SJCRH30 (cell line): ENCODE measurements at regions not wholly inside any gene's neighbourhood (a gene's known extent, or its start where the extent isn't known, plus 50 kb on each side); places are given as distances from the start of the nearest gene placed in this dataset.
"Not testable (repeated sequence)": the region's sequence is repeated elsewhere in the genome, so short reads cannot be mapped to it uniquely, and the experiment has no call there.

Experiments
- DNase-seq, 2 experiments: peaks; one replicate each; pipeline ENCODE4 v3.0.0-alpha.2; 2015 to 2020
- H3K27ac ChIP-seq: fragments of 250-450 bp; sonication (Bioruptor Pico); 2 replicates; pipeline ENCODE4 v1.5.1; 2020; ENCODE audit warnings: mild to moderate bottlenecking, moderate library complexity
- H3K27me3 ChIP-seq: fragments of 250-450 bp; sonication (Bioruptor Pico); 2 replicates; pipeline ENCODE4 v1.5.1; 2020; ENCODE audit warnings: mild to moderate bottlenecking, moderate library complexity
- H3K36me3 ChIP-seq: fragments of 250-450 bp; sonication (Bioruptor Pico); 2 replicates; pipeline ENCODE4 v1.5.1; 2020; ENCODE audit warnings: mild to moderate bottlenecking, moderate library complexity
- H3K4me1 ChIP-seq: fragments of 250-450 bp; sonication (Bioruptor Pico); 2 replicates; pipeline ENCODE4 v1.5.1; 2020; ENCODE audit warnings: mild to moderate bottlenecking, moderate library complexity
- H3K4me3 ChIP-seq: fragments of 250-450 bp; sonication (Bioruptor Pico); 2 replicates; pipeline ENCODE4 v1.5.1; 2020; ENCODE audit warnings: mild to moderate bottlenecking, moderate library complexity
- H3K9me3 ChIP-seq: fragments of 250-450 bp; sonication (Bioruptor Pico); replicated peaks from 2 replicates; pipeline ENCODE4 v1.5.1; 2020; ENCODE audit warnings: mild to moderate bottlenecking, moderate library complexity

DNA sequence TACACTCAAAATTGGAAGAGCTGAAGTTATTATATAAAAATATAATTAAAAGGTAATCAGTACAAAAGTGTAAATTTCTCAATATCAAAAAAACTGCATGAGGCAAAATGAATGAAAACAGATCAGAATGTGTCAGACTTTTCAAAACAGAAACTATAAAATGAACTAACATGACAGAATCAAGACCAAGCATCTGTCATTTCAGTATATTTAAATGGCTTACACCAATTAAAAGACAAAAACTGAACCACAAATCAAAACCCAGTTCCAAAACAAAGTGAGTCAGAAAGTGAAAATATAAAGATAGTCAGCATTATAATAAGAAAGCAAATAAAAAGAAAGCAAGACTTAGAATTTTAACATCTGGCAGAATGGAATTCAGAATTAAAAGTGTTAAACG, 289.7 kb downstream of the UBE3D start:
- Histone ChIP-seq H3K4me1 (0 out of 2 replicates have a peak, but pooled peaks cover 4% of the 10 kb centered on the region), H3K27ac (no peak overlapping the region), H3K27me3 (no peaks in the 10 kb centered on the region), H3K9me3 (no peaks in the 10 kb centered on the region), H3K4me3 (no peak overlapping the region), H3K36me3 (no peaks in the 10 kb centered on the region)
- no peak for DNase-seq

DNA sequence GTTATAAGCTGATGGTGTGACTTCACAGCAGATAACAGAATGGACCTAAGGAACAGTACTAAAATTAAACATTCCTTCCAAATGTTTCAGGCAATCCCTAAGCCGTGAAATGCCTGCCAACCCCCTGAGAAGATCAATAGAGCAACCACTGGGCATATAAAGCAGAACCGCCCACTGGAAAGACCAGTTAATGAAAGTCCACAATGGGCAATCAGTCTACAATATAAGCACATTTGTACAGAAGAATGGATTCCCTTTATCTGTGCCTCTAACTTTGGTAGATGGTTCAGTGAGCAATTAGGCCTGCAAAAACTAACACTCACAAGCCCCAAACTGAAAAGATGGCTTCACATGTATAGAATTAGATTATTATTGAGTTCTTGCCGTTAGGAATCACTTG, 286.6 kb downstream of the UBE3D start:
- Histone ChIP-seq H3K27me3 (no peaks in the 10 kb centered on the region), H3K27ac (no peak overlapping the region), H3K36me3 (no peaks in the 10 kb centered on the region), H3K4me1 (0 out of 2 replicates have a peak, but pooled peaks cover 4% of the 10 kb centered on the region), H3K4me3 (no peak overlapping the region), H3K9me3 (no peaks in the 10 kb centered on the region)
- DNase-seq = no peak

DNA sequence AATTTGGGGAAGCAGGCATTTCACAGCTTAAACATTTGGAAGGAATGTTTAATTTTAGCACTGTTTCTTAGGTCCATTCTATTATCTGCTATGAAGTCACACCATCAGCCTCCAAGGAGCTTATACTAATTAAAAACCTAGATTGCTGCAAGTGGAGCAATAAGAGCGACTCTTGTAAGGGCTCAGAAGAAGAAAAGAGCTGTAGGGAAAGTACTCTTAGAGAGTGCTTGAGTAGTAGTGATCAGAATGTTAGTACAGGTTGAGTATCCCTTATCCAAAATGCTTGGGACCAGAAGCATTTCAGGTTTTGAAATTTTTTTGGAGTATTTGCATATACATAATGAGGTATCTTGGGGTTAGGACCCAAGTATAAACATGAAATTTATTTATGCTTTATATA, 285.3 kb downstream of the UBE3D start:
- DNase-seq = no peak
- Histone ChIP-seq H3K36me3 (no peaks in the 10 kb centered on the region), H3K27me3 (no peaks in the 10 kb centered on the region), H3K4me3 (no peak overlapping the region), H3K9me3 (no peaks in the 10 kb centered on the region), H3K4me1 (peaks cover 11% of the 10 kb centered on the region), H3K27ac (no peak overlapping the region)

DNA sequence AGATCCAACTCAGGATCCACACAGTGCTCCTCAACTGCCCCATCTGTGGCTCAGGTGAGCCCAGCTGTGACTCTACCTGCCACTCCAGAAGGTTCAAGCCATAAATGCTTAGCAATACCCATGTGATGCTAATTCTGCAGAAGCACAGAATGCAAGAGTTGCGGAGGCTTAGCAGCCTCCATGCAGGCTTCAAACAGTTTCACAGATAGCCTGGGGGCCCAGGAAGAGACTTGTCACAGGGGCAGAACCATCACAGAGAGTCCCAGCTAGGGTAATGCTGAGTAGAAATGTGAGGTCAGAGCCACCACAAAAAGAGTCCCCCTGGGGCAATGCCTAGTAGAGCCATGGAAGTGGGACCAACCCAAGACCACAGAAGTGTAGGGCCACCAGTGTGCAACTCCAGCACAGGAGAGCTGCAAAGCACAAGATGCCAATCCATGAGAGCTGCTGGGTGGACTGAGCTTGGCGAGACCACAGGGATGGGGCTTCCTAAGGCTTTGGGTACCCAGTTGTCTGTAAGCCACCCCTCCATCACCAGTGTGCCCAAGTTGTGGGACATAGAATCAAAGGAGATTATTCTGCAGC, 283.9 kb downstream of the UBE3D start:
- Histone ChIP-seq H3K4me3 (no peak overlapping the region), H3K27me3 (no peaks in the 10 kb centered on the region), H3K36me3 (no peaks in the 10 kb centered on the region), H3K27ac (no peak overlapping the region), H3K4me1 (peaks cover 9% of the 10 kb centered on the region), H3K9me3 (no peaks in the 10 kb centered on the region)
- DNase-seq = no peak

DNA sequence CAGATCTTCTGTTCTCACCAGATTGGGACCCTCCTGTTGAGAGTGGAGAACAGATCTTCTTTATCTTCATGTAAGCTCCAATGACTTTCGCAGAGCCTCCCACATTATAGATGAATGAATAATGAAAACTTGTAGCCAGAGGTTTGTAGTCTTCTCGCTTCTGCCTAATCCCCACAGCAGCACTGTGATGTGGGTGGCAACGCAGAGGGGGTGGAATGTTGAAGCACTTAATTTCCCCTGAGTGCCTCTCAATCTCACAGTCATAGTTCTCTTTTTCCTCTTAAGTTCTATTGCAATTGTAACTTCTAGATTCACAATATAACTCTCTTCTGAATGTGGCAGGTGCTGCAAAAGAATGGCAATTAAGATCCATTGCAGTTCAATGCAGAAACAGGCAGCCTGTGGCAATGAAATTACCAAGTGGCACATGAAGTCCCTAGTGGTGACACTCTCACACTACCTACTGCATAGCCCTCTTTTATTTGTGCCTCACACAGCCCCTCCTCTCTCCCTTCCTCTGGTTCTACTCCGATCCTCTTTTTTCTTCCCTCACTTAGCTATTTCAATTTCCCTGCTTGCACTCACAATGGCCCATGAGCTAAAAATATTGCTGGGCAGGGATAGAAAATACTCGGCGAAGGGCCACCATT, 281.9 kb downstream of the UBE3D start:
- H3K36me3 ChIP-seq = no peaks in the 10 kb centered on the region
- no peaks in the 10 kb centered on the region for H3K9me3 ChIP-seq
- H3K27me3 ChIP-seq = no peaks in the 10 kb centered on the region
- DNase-seq = peak in 1 of 2 experiments; percentile 29
- H3K4me3 ChIP-seq = no peak overlapping the region
- H3K4me1 ChIP-seq = peaks cover 9% of the 10 kb centered on the region
- H3K27ac ChIP-seq = no peak overlapping the region

DNA sequence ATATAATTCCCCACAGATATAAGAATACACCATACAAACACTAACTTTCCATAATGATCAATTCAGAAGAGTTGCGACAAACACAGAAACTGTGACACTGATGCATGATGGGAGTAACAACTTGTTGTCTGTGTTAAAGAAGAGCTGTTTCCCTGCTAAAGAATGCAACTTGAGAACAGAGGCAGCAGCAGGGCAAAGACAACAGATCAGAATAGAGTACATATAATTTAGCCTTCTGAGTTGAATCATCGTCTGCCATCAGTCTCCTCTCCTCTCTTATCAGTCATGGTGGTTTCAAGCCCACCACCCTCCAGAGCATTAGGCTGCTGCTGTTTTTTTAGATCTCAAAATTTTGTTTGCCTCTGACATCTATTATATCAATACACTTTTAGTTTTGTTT, 280.4 kb downstream of the UBE3D start:
- no peaks in the 10 kb centered on the region for H3K36me3 ChIP-seq
- H3K4me1 ChIP-seq = peaks cover 9% of the 10 kb centered on the region
- H3K27ac ChIP-seq = no peak overlapping the region
- H3K4me3 ChIP-seq = no peak overlapping the region
- no peaks in the 10 kb centered on the region for H3K27me3 ChIP-seq
- no peaks in the 10 kb centered on the region; the same call in 1 of the 2 replicates for H3K9me3 ChIP-seq
- DNase-seq = peak in 1 of 2 experiments; percentile 5

DNA sequence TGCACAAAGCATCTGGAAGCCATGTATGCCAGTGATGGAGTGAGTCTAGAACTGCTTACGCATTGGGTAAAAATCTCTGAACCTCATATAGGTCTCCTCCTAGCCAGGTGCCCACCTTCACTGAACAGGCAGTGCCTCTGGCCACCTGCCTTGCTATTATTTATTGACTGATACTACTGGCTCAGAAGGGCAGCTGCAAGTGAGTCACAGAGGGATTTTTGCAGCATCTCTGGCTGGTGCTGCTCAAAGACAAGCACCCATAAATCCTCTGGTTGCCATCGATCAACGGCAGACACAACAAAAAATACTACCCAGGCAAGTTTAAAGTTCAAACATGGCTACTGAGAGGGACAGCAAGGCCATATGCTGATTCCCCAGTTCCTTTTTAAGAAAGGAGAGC, 279.4 kb downstream of the UBE3D start:
- H3K27me3 ChIP-seq = no peaks in the 10 kb centered on the region
- peaks cover 9% of the 10 kb centered on the region for H3K4me1 ChIP-seq
- no peak for DNase-seq
- H3K4me3 ChIP-seq = no peak overlapping the region
- H3K9me3 ChIP-seq = no peaks in the 10 kb centered on the region; the same call in 1 of the 2 replicates
- H3K27ac ChIP-seq = no peak overlapping the region
- no peaks in the 10 kb centered on the region; the same call in 1 of the 2 replicates for H3K36me3 ChIP-seq

DNA sequence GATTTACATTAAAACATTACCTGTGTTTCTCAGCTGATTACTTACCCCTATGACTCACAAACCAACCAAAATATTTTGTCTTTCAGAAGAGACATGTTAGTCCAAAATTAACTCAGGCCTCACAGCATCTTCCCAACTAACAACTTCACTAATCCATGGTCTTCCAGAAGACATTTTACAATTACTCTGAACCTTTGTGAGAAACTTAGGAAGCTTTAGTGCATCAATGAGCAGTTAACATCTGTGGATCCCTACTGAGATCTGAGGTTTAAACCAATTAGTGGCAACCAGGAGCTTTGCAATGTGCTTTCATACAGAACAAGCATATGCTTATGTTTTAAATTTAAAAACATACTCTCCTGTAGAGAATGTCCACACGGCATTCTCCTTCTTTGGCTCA, 269.7 kb downstream of the UBE3D start:
- no peak for DNase-seq
- H3K4me3 ChIP-seq = no peak overlapping the region
- H3K9me3 ChIP-seq = 0 out of 2 replicates have a peak, but pooled peaks cover 7% of the 10 kb centered on the region
- H3K4me1 ChIP-seq = no peaks in the 10 kb centered on the region
- no peaks in the 10 kb centered on the region for H3K36me3 ChIP-seq
- H3K27ac ChIP-seq = no peak overlapping the region
- H3K27me3 ChIP-seq = no peaks in the 10 kb centered on the region

DNA sequence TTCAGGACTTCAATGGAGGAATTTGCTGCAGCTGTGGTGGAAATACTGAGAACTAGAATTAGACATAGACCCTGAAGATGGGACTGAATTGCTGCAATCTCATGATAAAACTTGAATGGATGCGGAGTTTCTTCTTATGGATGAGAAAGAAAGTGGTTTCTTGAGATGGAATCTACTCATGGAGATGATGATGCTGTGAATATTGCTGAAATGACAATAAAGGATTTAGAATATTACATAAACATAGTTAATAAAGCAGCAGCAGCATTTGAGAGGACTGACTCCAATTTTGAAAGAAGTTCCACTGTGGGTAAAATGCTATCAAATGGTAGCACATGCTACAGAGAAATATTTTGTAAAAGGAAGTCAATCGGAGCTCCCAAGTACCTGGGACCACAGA, 264.6 kb downstream of the UBE3D start:
- Histone ChIP-seq H3K9me3 (0 out of 2 replicates have a peak, but pooled peaks cover 7% of the 10 kb centered on the region), H3K27me3 (no peaks in the 10 kb centered on the region), H3K36me3 (no peaks in the 10 kb centered on the region), H3K4me1 (no peaks in the 10 kb centered on the region), H3K4me3 (no peak overlapping the region), H3K27ac (no peak overlapping the region)
- DNase-seq = no peak

DNA sequence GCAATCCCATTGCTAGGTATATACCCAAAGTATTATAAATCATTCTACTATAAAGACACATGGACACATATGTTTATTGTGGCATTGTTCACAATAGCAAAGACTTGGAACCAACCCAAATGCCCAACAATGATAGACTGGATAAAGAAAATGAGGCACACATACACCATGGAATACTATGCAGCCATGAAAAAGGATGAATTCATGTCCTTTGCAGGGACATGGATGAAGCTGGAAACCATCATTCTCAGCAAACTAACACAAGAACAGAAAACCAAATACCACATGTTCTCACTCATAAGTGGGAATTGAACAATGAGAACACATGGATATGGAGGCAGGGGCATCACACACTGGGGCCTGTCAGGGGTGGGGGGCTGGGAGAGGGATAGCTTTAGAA, 249.4 kb downstream of the UBE3D start:
- not testable (repeated sequence) for H3K9me3 ChIP-seq, DNase-seq, H3K4me1 ChIP-seq, H3K36me3 ChIP-seq, H3K4me3 ChIP-seq, H3K27me3 ChIP-seq, H3K27ac ChIP-seq

DNA sequence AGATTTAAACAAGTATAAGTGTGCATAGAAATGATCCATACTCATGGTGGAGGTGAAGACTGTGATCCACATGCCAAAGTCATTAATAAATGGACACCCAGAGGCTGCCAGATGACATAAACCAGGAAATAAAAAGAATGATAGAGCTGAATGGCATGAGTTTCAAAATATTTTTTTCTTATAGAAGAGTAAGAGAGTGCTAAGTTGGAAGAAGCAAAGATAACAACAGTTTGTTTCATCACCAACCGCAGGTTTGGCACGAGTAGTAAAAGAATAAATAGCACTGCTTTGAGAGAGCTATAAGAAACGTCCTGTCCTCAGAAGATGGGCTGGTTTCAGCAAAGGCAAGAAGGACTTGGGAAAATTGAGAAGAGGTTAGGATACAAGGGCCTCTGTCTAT, 246.9 kb downstream of the UBE3D start:
- Histone ChIP-seq H3K4me3 (no peak overlapping the region), H3K36me3 (no peaks in the 10 kb centered on the region), H3K27ac (no peak overlapping the region), H3K4me1 (no peaks in the 10 kb centered on the region; the same call in 1 of the 2 replicates), H3K27me3 (no peaks in the 10 kb centered on the region), H3K9me3 (no peaks in the 10 kb centered on the region; the same call in 1 of the 2 replicates)
- no peak for DNase-seq

DNA sequence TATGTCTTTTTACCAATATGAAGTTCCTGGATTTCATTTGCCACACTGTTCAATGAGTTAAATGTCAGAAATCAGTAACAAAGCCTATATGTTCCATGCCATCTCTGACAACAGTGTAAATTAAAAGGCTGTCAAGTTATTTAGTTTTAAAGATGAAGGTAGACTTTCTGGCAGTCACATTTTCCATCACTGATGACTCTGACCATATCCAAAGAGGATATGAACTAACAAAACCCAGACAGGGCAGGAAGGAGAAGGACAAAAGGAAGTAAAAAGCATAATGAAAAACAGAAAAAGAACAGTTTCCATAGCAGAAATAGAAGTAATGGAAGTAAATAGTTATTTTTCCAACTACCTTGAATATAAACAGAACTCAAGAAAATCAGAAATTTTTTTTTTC, 242.3 kb downstream of the UBE3D start:
- Histone ChIP-seq H3K4me1 (no peaks in the 10 kb centered on the region; the same call in 1 of the 2 replicates), H3K27me3 (no peaks in the 10 kb centered on the region), H3K36me3 (no peaks in the 10 kb centered on the region), H3K9me3 (no peaks in the 10 kb centered on the region), H3K27ac (no peak overlapping the region), H3K4me3 (no peak overlapping the region)
- no peak for DNase-seq

DNA sequence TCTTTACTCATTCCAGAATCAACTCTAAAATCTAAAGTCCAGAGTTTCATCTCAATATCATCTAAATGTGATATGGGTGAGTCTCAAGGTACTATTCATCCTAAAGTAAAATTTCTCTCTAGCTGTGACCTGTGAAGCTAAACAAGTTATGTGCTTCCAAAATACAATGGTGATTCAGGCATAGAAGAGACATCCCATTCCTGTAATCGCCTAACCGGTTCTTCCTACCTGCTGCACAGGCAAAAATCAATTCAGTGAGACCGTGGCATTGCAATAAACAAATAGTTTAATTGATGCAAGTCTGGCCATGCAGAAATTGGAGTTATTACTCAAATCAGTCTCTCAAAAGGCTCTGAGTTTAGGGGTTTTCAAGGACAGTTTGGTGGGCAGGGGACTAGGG, 232.8 kb downstream of the UBE3D start:
- no peaks in the 10 kb centered on the region for H3K36me3 ChIP-seq
- H3K27me3 ChIP-seq = no peaks in the 10 kb centered on the region
- no peak overlapping the region for H3K27ac ChIP-seq
- no peak for DNase-seq
- H3K9me3 ChIP-seq = no peaks in the 10 kb centered on the region
- no peaks in the 10 kb centered on the region for H3K4me1 ChIP-seq
- no peak overlapping the region for H3K4me3 ChIP-seq

DNA sequence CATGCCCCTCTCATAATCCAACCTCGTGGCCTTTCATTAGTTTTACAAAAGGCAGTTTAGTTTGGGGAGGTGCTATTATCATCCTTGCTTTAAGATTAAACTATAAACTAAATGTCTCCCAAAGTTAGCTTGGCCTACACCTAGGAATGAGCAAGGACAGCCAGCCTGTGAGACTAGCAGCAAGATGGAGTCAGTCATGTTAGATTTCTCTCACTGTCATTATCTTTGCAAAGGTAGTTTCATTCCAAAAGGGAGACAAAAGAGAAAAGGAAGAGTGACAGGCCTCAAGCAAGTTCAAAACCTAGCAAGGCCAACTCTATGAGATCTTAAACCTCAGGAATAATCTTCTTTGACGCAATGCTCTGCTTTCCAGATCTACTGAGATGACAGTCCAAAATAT, 232.2 kb downstream of the UBE3D start:
- Histone ChIP-seq H3K9me3 (no peaks in the 10 kb centered on the region), H3K27me3 (no peaks in the 10 kb centered on the region), H3K36me3 (no peaks in the 10 kb centered on the region), H3K27ac (no peak overlapping the region), H3K4me3 (no peak overlapping the region), H3K4me1 (no peaks in the 10 kb centered on the region)
- no peak for DNase-seq

DNA sequence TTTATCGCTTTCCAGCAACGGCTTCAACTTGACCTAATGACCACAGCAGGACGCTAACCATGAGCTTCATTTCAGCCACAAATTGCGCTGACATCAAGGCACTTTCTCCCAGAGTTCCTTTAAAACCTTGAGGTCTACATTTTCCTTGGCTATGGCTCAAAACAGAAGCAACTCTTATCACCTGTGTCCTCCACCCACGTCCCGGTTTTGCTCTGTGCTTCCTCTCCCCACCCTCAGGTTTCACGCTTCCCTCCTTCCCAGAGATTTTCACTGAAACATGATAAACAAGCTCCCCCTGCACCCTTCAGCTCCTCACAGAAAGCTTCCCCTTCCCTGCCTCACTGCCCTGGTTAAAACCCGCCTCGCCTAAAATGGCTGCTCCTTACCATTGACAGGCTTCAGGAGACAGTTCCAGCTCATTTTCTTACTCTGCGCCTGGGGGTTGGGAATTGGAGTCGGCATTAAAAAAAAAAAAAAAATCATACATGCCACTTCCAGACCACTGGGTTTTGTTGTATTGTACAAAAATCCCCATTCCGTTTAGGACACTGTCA, 229.5 kb downstream of the UBE3D start:
- H3K9me3 ChIP-seq = no peaks in the 10 kb centered on the region
- no peak for DNase-seq

More for the DNA sequence above, 229.5 kb downstream of the UBE3D start:
- Histone ChIP-seq H3K4me3 (no peak overlapping the region), H3K36me3 (no peaks in the 10 kb centered on the region), H3K27ac (no peak overlapping the region), H3K27me3 (no peaks in the 10 kb centered on the region), H3K4me1 (peaks cover 4% of the 10 kb centered on the region; the same call in 1 of the 2 replicates)
